Thyroid gland (tissue), 4 donors: ENCODE measurements at regions not wholly inside any gene's neighbourhood (a gene's known extent, or its start where the extent isn't known, plus 50 kb on each side); places are given as distances from the start of the nearest gene placed in this dataset.

Source experiments
- DNase-seq, 2 donors: peaks; one replicate each; pipeline ENCODE4 v3.0.0-alpha.2; 2019
- H3K27ac ChIP-seq, 3 donors: fragments of 200-600 bp; sonication (generic); 1 replicate in 2 of 3; 2 replicates in 1 of 3; pipeline ENCODE4 v1.5.1; 2016 to 2019; ENCODE audit warnings: mild to moderate bottlenecking in 1 of 3, moderate library complexity in 1 of 3
- H3K27me3 ChIP-seq: fragments of 200-600 bp; sonication (generic); one replicate; pipeline ENCODE4 v1.5.1; 2019
- H3K36me3 ChIP-seq, 2 donors: fragments of 200-600 bp; sonication (generic); one replicate each; pipeline ENCODE4 v1.5.1; 2016 to 2019
- H3K4me1 ChIP-seq, 2 donors: fragments of 200-600 bp; sonication (generic); one replicate each; pipeline ENCODE4 v1.5.1; 2017 to 2019
- H3K4me3 ChIP-seq, 3 donors: fragments of 200-600 bp; sonication (generic); replicated peaks in 1 of 3; 1 replicate in 2 of 3; 2 replicates in 1 of 3; pipeline ENCODE4 v1.5.1; 2016; ENCODE audit warnings: mild to moderate bottlenecking in 1 of 3
- H3K9me3 ChIP-seq: fragments of 200-600 bp; sonication (generic); one replicate; pipeline ENCODE4 v1.5.1; 2017
- CTCF ChIP-seq, 6 experiments: fragments of 200-600 bp in 3 of 6; fragments of 450-650 bp in 3 of 6; sonication (generic) in 3 of 6; IDR thresholded peaks; one replicate each; pipeline ENCODE4 v1.5.1; 2016 to 2019; ENCODE audit warnings: antibody characterized with exemption in 6 of 6, mild to moderate bottlenecking in 2 of 6, inconsistent platforms in 1 of 6, moderate library complexity in 1 of 6
- POLR2A ChIP-seq, 2 donors: fragments of 450-650 bp; IDR thresholded peaks; one replicate each; pipeline ENCODE4 v1.6.1; 2017; ENCODE audit warnings: antibody characterized with exemption in 2 of 2, mild to moderate bottlenecking in 2 of 2, moderate library complexity in 1 of 2
- WGBS, 2 donors: methylation state at CpG; one replicate each; pipeline ENCODE4 v1.1.5; 2017; 5-methylcytosine and 5-hydroxymethylcytosine counted together
- intact Hi-C: fragments of 100-400 bp; cut with DNase I; formaldehyde crosslinking; loops from one replicate; pipeline ENCODE4 v1.15.1; 2023

- 96 to 97% methylated on average over 3 of the region's 3 CpGs for WGBS, 2 donors
- Histone ChIP-seq H3K4me3 (no peak overlapping the region), H3K4me1 (peaks cover 0 to 4% of the 10 kb centered on the region in 2 donors), H3K27ac (no peak overlapping the region), H3K27me3 (no peaks in the 10 kb centered on the region), H3K9me3 (no peaks in the 10 kb centered on the region), H3K36me3 (no peaks in the 10 kb centered on the region)
- no peak for DNase-seq
- intact Hi-C loops = no loop called here
- no peak for TF ChIP-seq POLR2A (IDR thresholded peaks at IDR 0.05)
- no peak for TF ChIP-seq CTCF (IDR thresholded peaks at IDR 0.05)
These were observed 434.9 kb upstream of the TPM1 start for GRCh38 chr15:62607643-62608042.

GRCh38 chr15:62608369-62608768, 434.2 kb upstream of the TPM1 start:
- Histone ChIP-seq H3K9me3 (no peaks in the 10 kb centered on the region), H3K4me1 (peaks cover 0 to 4% of the 10 kb centered on the region in 2 donors), H3K36me3 (no peaks in the 10 kb centered on the region), H3K27ac (no peak overlapping the region), H3K27me3 (no peaks in the 10 kb centered on the region), H3K4me3 (no peak overlapping the region)
- no peak for DNase-seq
- TF ChIP-seq POLR2A (IDR thresholded peaks at IDR 0.05) (no peak), CTCF (IDR thresholded peaks at IDR 0.05) (no peak)
- WGBS, 2 donors = 88 to 89% methylated on average over 6 of the region's 6 CpGs
- intact Hi-C loops = no loop called here

- TF ChIP-seq POLR2A (IDR thresholded peaks at IDR 0.05) (no peak), CTCF (IDR thresholded peaks at IDR 0.05) (no peak)
These were observed 432.2 kb upstream of the TPM1 start for GRCh38 chr15:62610265-62610869.

GRCh38 chr15:62611002-62611401, 431.5 kb upstream of the TPM1 start:
- no peak overlapping the region for H3K27ac ChIP-seq

More at GRCh38 chr15:62610265-62610869, 432.2 kb upstream of the TPM1 start:
- Histone ChIP-seq H3K9me3 (no peaks in the 10 kb centered on the region), H3K27me3 (no peaks in the 10 kb centered on the region), H3K4me1 (peaks cover 0 to 4% of the 10 kb centered on the region in 2 donors), H3K36me3 (no peaks in the 10 kb centered on the region), H3K4me3 (no peak overlapping the region), H3K27ac (no peak overlapping the region)
- WGBS, 2 donors = 39 to 41% methylated on average over 6 of the region's 6 CpGs
- peak in 1 of 2 donors; percentile 6 for DNase-seq
- intact Hi-C loops = no loop called here

More at GRCh38 chr15:62611002-62611401, 431.5 kb upstream of the TPM1 start:
- H3K36me3 ChIP-seq = no peaks in the 10 kb centered on the region
- TF ChIP-seq POLR2A (IDR thresholded peaks at IDR 0.05) = no peak
- TF ChIP-seq CTCF (IDR thresholded peaks at IDR 0.05) = no peak
- peaks cover 0 to 4% of the 10 kb centered on the region in 2 donors for H3K4me1 ChIP-seq
- H3K27me3 ChIP-seq = no peaks in the 10 kb centered on the region
- H3K9me3 ChIP-seq = no peaks in the 10 kb centered on the region
- intact Hi-C loops = no loop called here
- no peak overlapping the region for H3K4me3 ChIP-seq
- no peak for DNase-seq
- whole genome bisulfite sequencing, 2 donors = 95 to 98% methylated on average over 2 of the region's 2 CpGs
